Femur (tissue), 1 donor: ENCODE measurements at regions not wholly inside any gene's neighbourhood (a gene's known extent, or its start where the extent isn't known, plus 50 kb on each side); places are given as distances from the start of the nearest gene placed in this dataset.
A peak's percentile ranks its signal among the peaks of the same experiment; 100 is the strongest.

Experiments used
- DNase-seq: peaks from one replicate; pipeline ENCODE4 v3.0.0-alpha.2; 2017

DNA sequence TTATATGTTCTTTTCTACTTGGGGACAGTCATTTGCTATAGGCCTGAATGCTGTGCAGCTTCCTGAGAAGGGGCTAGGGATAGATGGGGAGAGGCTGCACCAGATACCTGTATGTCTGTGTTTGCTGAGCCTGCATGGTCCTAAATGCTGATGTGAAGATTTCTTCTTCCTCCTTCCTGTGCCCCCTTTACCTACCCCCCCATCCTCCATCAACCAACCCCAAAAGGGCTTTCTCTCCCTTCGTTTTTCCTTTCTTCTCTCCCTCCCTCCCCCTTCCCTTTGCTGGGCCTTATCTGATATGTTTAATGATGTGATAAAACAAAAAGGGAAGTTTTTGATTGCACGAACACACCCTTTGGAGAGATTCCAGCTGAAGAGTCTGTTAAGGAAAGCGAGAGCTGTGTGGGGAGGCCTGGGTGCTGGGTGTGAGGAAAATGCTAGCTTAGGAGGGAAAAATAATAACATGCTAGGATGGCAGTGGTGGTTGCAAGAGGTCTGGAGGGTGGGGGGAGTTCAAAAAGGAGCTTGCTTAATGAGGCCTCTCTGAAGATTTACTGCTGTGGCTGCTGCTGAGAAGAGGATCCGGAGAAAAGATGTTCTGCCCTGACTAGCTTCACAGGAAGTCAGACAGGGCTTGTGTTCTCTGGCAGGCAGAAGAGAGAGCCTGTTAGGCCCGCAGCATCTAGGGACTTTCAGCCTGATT is 101.8 kb downstream of the SAMD9 start:
- peak; percentile 55 for DNase-seq

DNA sequence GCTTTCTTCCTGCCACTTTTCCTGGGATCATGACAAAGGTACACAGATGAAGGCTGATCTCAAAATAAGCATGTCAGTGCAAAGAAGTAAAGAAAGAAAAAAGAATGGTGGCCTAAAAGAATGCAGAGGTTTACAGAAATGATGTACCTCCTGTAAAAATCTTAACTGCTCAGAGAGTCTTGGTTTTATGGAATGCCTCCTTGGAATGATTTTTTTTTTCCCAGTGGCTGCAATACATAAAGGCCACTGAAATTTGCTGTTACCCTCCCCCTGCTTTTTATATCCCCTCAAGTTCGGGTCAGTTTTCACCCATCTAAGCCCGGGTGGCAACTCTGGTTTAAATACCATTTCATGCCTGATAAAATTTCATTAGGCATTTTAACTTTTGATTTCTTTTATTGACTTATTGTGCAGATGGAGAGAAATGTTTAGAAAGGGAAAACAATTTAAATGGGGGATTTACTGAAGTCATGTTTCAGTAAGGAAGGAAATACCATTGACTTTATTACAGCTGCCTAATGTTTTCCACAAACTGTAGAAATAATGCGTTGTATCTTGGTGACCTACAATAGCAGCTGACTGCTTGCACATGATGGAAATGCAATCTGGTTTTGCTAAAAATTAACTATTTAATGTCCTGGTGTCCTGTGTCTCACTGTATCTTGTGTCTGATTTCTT is 102.5 kb downstream of the SAMD9 start:
- no peak for DNase-seq

DNA sequence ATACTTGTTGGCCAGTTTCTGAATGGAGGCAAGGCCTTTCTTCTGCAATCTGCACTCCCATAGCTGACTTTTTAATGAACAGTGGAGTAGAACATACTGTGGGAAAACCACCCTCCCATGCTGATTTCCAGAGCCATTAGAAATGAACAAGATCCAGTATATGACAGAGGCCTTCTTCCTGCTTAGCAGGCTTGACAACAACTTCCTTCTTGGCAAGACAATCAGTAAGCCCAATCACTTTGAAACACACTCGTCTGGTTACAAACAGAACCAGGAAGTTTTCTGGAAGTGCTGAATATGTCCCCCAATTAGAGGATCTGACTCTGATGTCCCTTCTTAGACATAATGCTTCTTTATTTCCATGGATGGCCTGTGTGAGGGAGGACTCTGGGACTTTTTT is 103.4 kb downstream of the SAMD9 start:
- DNase-seq, result no peak

DNA sequence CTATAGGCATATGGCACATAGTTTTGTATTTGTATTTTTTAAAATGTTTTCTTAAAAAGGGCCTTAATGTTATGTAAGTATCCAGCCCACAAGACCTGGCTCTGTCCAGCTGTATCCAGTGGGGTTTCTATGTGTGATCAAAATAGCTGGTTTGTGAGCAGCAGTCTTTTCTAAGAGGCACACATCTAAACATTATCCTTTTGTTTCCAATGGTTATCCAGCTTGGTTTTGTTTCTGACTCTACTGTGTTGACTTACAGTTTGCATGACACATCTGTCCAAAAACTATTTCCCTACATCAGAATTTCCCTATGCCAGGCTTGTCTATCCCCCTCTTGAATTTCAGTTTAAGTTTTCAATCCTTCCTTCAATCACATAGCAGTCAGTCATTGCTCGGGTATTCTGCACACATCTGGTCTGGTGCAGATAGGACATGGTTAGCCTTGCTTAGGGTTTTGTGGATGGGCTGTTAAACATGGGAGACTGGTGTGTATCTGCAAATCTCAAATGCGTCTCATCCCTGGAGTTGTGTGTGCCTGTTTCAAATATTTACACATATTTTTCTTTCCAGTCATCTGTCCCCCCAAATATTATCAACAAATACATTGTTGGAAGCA is 104.2 kb downstream of the SAMD9 start:
- no peak for DNase-seq

DNA sequence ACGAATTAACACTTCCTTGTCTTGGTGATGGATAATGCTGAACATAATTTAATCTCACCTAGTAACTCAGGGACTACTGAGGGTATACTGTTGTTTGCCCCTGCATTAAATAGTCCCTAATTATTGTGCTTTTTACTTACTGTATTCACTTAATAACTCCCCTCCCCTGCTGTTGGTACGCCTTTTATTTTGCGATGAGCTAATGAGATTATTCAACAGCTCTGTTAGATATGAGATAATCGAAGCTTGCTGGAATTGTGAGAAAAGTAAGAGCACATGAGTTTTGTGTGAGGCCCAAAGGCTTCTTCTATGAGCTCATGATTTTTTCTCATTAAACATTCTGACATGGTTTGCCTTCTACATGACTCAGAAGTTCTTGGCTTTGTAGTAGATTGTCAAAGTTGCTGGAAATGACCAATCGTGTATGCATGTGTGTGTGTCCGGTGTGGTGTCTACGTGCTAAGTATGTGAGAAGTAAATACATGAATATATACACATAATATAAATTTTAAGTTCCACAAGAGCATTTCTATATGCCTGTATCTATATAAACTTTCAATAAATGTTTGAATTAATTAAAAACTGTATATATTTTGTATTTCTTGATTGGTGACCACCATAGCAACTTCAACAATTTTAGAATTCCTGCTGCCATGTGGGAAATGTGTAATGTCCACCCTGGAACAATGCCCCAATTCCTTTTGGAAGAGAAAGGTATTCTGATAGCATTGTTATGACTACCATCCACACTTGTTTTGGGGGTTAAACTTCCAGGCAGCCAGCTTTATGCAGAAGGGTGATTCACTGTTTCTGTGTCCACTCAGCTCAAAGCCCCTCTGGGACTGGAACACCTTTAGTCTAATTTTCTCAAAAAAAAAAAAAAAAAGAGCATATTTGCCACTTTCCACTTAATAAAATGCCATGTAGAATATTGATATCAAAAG is 106.2 kb downstream of the SAMD9 start:
- no peak for DNase-seq

DNA sequence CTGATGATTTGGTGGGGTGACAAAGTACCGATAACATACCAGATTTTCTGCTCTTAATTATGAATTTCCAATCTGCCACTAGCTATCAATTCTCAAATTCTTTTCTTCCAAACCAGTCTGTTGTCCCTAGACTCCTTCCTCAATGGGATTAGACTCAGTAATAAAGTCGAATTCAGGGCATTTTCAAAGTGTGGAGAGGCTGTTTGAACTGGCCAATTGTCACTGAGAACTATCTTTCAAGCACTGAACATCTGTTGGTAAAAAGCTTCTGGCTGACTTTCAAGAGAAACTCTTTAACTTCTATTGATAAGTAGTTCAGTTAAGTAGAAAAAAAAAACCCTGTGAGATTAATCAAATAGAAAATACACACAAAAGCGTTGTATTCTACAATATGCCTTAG is 108.9 kb downstream of the SAMD9 start:
- no peak for DNase-seq

DNA sequence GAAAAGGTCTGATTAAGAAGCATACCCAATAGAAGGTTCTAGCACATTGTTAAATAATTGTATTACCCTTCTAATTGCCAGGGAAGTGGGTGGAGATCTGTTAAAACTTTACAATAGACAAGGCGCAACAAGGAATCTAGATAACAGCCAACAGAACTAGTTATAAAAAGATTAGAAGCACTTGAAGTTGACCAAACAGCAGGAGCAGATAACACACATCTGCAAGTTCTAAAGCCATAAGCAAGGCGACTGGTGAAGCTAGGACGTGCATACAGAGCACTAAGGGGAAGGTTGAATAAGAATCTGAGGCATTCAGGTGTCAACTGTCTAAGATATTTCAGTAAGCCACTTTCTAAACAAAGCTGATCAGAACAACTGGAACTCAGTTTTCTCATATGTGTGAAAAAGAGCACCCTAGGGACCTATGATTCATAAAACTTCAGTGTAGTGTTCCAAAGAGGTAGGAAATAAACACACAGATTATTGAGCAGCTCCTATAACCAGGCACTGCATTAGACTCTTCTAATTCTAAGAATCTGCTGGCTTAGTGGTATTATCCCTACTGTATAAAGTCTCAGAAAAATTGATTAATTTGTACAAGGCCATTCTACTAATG is 111.2 kb downstream of the SAMD9 start:
- no peak for DNase-seq

DNA sequence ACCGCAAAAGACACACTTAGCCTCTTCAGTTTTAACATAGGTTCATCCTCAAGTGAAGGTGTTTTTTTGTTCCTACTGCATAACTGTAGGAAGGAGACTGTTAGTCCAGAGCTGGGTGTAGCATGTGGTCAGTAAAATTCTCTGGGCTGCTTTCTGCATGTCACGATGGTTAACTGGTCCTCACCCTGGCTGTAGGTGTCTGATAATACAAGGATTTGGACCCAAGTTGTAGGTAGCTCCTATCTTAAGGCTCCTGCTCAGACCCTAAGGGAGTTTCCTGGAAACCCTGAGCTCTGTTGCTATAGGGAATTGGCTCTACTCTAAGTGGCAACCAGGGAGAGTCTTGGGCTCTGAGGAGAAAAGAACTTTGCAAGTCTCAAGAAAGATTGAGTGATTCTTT is 112.9 kb downstream of the SAMD9 start:
- no peak for DNase-seq

DNA sequence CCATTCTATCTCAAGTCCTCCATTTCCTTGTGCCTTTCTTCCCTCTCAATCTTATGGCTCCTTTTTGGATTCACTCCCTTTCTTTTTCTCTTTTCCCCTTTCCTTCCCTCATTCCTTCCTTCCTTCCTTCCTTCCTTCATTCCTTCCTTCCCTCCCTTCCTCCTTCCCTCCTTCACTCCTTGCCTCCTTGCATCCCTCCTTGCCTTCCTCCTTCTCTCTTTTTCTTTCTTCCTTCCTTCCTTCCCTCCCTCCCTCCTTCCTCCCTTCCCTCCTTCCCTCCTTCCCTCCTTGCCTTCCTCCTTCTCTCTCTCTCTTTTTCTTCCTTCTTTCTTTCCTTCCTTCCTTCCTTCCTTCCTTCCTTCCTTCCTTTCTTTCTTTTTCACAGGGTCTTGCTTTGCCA is 120.1 kb downstream of the SAMD9 start:
- DNase-seq, result no peak

DNA sequence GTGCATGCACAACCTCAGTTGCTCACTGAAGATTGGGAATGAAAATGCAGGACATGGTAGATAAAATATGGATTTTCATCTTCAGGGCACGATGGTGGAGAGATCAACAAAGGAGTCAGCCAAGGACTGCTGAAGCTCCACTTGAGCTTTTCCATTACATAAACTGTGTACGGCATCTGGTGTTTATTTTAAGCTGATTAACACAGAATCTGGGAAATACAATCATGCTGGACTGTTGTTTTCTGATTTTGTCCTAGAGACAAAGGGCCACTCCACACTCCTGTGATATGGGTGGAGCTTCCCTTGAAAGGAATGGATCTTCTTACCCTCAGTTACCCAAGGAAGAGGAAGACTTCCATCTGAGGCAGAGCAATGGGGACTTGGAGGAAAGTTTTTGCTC is 120.6 kb downstream of the SAMD9 start:
- no peak for DNase-seq

DNA sequence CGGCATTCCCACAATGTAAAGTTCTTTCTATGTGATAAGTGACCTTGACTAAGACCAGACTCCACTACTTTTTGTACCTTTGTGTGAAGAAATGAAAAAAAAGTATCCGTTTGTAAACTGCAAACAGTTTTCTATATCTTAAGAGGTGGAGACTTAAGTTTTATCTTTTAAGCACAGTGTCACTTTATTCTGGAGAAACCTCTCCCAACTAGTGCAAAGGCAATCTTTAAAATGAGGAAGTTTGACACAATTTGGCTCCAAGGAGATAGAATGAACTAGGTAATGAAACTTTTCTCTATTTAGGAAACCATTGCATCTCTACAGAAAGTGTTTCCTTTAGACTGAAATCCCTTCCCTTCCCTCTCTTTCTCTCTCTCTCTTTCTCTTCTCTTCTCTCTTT is 122.9 kb downstream of the SAMD9 start:
- DNase-seq, result no peak

DNA sequence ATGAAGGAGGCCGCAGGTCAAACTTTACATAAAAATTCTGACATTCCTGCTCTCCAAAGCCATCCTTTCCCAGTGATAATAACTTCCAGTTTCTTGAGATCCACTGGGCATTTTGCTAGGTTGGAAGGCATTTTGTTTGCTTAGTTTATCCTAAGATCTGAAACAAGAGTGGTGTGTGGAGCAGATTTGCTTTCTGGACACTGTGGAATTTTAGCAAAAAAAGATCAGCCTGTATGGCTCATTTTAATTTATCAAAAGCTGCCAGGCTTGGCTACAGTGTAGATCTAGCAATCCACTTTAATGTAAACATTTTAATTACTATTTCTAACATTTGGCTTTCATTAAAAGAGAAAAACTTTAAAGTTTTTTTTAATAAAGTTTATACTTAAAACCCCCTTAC is 124.8 kb downstream of the SAMD9 start:
- DNase-seq, result no peak

DNA sequence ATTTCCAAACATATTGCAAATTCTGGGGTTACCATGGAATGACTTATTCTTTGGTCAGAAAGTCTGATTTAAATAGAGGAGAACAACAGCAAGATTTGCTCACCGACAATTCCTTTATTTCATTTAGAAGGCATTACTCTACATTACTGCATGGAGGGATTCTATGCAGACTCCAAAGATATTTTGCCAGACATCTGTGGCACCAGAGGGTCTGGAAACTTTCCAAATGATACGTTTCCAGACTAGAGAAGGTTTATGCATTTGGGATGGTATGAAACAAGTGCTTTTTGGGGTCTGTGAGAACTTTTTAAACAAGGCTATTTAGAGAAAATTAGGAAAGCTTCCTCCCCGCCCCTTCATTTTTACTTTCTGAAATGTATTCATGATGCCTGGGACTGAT is 125.3 kb downstream of the SAMD9 start:
- DNase-seq, result no peak

DNA sequence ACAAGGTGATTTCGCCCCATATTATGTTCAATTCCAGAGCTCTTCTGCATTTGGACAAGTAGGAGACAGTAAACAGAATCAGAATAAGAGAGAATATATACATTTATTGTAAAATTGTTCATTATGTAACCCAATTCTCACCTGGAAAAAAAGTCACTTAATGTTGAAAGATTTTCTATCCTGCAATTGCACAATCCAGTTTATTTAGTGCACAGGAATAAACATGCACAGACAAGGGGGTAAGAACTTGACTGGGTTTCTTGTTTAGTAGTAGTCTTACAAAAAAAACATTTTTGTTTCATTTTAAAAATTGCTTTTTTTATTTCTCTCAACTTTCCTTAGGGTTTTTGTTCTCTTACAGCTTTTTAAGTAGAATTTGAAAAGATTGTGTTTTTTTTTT is 126.6 kb downstream of the SAMD9 start:
- no peak for DNase-seq

DNA sequence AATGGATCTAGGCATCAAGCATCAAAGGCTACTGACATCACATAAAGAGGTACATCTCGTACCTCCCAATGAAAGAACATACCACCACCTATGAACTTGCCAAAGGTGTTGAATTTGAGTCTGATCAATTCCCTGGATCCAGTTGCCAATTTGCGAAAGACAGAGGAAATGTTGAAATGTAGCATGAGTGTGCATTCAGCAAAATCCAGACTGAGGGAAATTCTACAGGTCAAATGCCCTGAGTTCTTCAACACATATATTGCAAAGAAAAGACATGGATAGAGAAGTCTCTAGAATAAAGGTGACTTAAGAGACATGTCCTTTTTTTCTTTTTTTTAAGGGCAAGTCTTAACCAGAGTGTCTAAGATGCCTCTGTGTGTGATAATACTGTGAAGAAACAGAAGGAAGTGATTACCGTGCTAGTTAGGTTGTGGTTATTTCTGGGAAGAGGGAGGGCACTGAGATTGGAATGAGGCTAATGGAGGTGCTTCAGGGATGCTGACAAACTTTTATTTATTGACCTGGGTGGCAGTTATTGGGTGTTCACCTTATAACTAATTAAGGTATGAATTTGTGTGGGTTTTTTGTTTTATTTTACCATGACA is 128.7 kb downstream of the SAMD9 start:
- no peak for DNase-seq

DNA sequence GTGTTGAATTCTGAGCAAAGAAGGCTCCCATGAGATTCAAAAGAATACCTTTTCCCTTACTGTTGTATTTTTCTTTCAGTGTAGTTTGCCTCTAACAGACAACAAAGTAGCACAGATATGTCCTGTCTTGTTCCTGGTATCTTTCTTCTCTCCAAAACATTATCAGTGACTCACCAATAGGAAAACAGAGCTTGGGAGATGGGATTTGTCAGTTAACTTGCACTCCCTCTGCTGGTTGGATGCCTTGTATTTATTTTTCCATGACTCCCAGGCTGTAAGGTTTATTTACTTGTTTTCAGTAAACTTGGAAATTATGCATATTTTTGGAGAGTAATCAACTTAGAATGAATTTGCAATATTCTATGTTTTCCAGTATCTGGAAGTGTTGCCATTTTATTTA is 129.7 kb downstream of the SAMD9 start:
- DNase-seq, result no peak

DNA sequence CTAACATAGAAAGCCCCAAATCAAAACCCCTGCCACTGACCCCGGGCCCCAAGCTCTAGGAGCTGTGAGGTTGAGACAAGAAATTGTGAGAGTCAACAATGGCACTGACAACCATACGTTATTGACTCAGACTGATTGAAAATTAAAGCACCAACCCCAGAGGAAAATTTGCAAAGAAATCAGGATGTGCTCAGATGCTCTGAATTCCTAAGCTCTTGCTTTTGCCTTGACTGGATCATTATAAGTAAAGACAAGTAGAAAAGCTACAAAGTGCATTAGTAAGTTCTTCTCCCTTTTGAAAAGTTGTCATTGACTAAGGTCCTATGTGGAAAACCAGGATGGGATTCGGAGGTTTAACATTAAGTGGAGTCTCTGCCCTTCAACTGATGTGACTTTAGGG is 130.2 kb downstream of the SAMD9 start:
- DNase-seq, result no peak

DNA sequence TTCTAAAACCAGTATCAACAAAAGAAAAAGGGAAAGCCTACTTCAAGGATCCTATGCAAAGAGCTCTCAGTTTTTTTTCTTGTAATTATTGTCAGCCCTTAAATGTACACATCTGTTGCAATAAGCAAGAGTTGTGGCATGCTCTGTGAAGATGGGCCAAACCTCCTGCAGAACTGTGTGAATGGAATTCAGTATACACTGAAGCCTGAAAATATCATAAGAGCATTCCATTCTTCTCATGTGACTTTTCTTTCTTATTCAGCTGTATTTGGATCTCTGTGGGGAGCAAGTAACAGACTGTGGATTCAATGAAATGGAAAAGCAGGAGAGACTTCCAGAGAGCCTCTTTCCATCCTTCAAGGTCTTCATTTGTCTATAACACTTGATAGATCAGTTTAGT is 130.7 kb downstream of the SAMD9 start:
- DNase-seq, result no peak

DNA sequence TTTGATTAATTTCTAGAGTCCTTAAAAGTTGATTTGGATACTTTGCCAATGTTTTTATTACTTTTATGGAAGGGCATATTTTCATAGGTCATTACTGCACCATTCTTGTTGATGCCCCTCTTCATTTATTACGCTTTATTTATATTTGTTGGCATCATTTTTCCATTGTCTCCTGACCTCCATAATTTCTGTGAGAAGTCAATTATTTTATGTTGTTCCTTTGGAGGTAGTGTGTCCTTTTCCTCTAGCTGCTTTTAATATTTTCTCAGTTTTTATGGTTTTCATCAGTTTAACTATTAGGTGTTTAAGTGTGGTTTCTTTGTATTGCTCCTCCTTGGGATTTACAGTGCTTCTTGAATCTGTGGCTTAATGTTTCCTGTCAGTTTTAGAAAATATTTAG is 134.9 kb downstream of the SAMD9 start:
- no peak for DNase-seq

DNA sequence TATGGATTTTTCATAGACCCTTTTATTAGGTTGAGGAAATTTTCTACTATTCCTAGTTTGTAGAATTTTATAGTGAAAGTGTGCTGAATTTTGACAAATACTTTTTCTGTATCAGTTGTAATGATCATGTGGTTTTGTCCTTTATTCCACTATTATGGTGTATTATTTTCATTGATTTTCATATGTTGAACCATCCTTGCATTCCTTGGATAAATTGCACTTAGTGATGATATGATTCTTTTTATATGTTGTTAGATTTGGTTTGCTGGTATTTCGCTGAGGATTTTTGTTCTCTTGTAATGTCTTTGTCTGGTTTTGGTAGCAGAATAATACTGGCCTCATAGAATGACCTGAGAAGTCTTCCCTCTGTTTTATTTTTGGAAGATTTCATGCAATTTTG is 140.6 kb upstream of the CDK6 start:
- no peak for DNase-seq

DNA sequence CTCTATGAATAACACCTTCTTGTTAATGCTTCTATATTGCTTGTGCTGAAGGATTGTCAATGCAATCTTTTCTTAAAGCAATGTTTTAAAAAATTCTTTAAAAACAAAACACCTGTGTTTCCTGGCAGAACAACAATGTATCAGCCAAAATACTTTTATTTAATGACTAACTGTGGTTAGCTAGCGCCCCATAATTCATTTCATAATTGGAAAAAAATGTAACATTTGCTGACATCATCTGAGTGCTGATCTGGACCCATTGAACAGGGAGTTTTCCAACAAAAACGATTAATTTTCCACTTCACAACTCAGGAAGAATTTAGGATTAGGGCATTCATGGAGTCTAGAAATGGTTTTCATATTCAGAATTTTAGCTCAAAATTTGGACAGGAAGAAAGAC is 137.6 kb upstream of the CDK6 start:
- DNase-seq, result no peak

DNA sequence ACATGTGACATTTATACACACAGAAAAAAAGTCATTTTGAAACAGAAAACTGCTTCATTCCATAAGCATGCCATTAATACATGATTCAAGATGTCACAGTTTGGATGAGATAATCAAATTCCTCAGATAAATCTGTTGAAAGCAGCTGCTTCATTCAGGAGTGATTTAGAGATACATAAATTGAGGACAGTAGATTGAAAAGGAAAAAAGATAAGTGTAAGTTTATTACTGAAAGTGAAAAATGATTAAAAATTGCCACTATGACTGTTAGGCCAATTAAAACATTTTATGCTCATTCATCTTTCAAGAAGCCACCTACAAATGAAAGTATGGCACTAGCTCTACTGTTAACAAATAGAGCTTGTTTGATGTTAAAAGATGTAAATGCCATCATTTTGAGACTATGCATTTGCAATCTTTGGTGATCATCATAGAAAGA is 136.9 kb upstream of the CDK6 start:
- DNase-seq, result no peak
